Right cardiac atrium (tissue), 5 donors: ENCODE measurements at regions not wholly inside any gene's neighbourhood (a gene's known extent, or its start where the extent isn't known, plus 50 kb on each side); places are given as distances from the start of the nearest gene placed in this dataset.

Experiments
- ATAC-seq, 2 donors: fragments of 200-7000 bp; cut with Tn5 transposase; one replicate each; pipeline versions ENCODE4 v1.8.0 to v1.9.1; 2020; ENCODE audit warnings: moderate library complexity in 2 of 2, mild to moderate bottlenecking in 1 of 2
- DNase-seq, 3 donors: peaks; one replicate each; pipeline ENCODE4 v3.0.0-alpha.2; 2020
- H3K27ac ChIP-seq: one replicate; pipeline ENCODE4 v1.5.1; 2013; ENCODE audit warnings: mild to moderate bottlenecking, low read length, control low read depth, moderate library complexity
- H3K27me3 ChIP-seq: one replicate; pipeline ENCODE4 v1.6.1; 2013; ENCODE audit not compliant: control insufficient read depth, insufficient read depth
- H3K4me1 ChIP-seq: one replicate; pipeline ENCODE4 v1.6.1; 2013; ENCODE audit warnings: low read length; ENCODE audit not compliant: control insufficient read depth, insufficient read depth
- H3K4me3 ChIP-seq: one replicate; pipeline ENCODE4 v1.5.1; 2013; ENCODE audit warnings: low read length, control low read depth
- H3K9me3 ChIP-seq: one replicate; pipeline ENCODE4 v1.6.1; 2013; ENCODE audit warnings: low read length; ENCODE audit not compliant: control insufficient read depth
- WGBS: extraction: QIAGEN DNeasy Blood & Tissue Kit; methylation state at CpG from one replicate; pipeline ENCODE4 v1.1.7; 2013; 5-methylcytosine and 5-hydroxymethylcytosine counted together
- intact Hi-C, 4 donors: fragments of 100-400 bp; cut with DNase I; formaldehyde crosslinking; loops; one replicate each; pipeline versions ENCODE4 v1.11.0 to v1.14.0; 2022 to 2023
- donor health status: healthy with polysubstance abuse.
- donor health status: DM: no; HTN: yes; CAD: no.
- donor health status: DM: no; HTN: no; CAD: no.
- donor health status: DM: no; HTN: yes; CAD: no; lungs with severe emphysema.
- donor health status: DM: yes; HTN: yes; CAD: no.

DNA sequence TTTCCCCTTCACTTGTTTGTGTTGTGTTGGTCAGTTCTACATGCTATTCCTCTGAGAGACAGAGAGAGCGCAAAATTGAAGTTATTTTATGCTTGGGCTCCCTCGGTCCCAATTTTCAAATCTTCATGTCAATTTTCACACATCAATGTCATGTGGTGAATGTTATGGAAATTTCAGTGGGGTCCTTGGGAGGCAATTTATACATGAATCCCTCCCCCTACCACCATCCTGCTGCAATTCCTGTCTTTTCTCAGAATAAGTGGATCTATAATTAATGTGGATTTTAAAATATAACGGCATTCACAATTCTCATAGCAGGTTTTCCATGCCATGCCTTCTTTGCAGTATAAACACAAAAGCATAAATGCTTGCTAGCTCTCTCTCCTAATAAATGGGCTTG is 499.9 kb downstream of the MCTP2 start:
- Histone ChIP-seq H3K27me3 (no peaks in the 10 kb centered on the region), H3K9me3 (no peaks in the 10 kb centered on the region), H3K27ac (no peak overlapping the region), H3K4me1 (no peaks in the 10 kb centered on the region), H3K4me3 (no peak overlapping the region)
- intact Hi-C loops: no loop called here
- WGBS: 87% methylated on average over 3 of the region's 3 CpGs
- DNase-seq: no peak
- no peak for ATAC-seq

- Histone ChIP-seq H3K27ac (no peak overlapping the region), H3K4me3 (no peak overlapping the region), H3K27me3 (no peaks in the 10 kb centered on the region), H3K9me3 (no peaks in the 10 kb centered on the region), H3K4me1 (no peaks in the 10 kb centered on the region)
- intact Hi-C loops: no loop called here
- 99% methylated on average over 1 of the region's 1 CpG for WGBS
- DNase-seq (no peak), ATAC-seq (no peak)
Measured at GRCh38 chr15:94734460-94734859, 503.1 kb downstream of the MCTP2 start.

DNA sequence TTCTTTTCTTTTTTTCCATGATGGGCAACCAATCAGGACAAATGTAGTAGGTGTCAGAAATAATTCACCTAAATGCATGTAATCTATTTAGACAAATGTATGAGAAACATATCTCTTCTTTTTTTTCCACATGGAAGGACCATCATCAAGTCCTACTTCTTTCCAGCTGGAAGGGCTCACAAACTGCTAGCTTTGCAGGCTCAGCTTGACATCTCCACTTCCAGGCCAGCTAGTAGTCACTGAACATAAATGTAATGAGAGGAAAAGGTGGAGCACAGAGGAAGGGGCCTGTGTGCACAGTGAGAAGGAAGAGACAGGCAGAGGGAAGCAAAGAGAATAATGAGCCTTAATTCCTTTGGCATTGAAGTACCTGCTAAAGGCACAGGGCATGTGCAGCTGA is 504.9 kb downstream of the MCTP2 start:
- H3K27me3 ChIP-seq: no peaks in the 10 kb centered on the region
- H3K27ac ChIP-seq: no peak overlapping the region
- ATAC-seq (no peak), DNase-seq (no peak)
- H3K4me1 ChIP-seq: no peaks in the 10 kb centered on the region
- no peaks in the 10 kb centered on the region for H3K9me3 ChIP-seq
- H3K4me3 ChIP-seq: no peak overlapping the region
- intact Hi-C loops: no loop called here

DNA sequence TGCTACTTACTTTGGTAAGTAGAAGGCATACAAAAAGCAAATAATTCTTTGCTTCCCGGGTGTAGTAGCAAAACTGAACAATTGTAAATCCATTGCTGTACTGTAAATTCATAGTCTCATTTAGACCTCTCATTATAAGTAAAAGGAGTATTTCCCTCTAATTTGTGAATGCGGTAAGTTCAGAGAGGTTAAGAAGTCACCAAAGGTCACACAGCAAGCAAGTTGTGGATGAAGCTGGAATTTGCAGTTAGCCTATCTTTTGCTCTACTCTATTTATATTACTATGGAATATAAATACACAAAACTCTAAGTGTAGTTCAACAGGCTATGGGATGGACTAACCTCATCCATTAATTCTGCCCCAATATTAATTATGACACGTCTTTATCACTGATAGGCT is 508.3 kb downstream of the MCTP2 start:
- intact Hi-C loops: no loop called here
- H3K27ac ChIP-seq: no peak overlapping the region
- no peaks in the 10 kb centered on the region for H3K9me3 ChIP-seq
- no peak for ATAC-seq
- 93% methylated on average over 3 of the region's 3 CpGs for WGBS
- no peak overlapping the region for H3K4me3 ChIP-seq
- DNase-seq: no peak
- no peaks in the 10 kb centered on the region for H3K27me3 ChIP-seq
- no peaks in the 10 kb centered on the region for H3K4me1 ChIP-seq

- H3K4me3 ChIP-seq: no peak overlapping the region
- DNase-seq (no peak), ATAC-seq (no peak)
- intact Hi-C loops: no loop called here
- H3K9me3 ChIP-seq: no peaks in the 10 kb centered on the region
- H3K27ac ChIP-seq: no peak overlapping the region
- no peaks in the 10 kb centered on the region for H3K4me1 ChIP-seq
- 88% methylated on average over 2 of the region's 2 CpGs for WGBS
- no peaks in the 10 kb centered on the region for H3K27me3 ChIP-seq
Measured at GRCh38 chr15:94740469-94740868, 509.1 kb downstream of the MCTP2 start.

DNA sequence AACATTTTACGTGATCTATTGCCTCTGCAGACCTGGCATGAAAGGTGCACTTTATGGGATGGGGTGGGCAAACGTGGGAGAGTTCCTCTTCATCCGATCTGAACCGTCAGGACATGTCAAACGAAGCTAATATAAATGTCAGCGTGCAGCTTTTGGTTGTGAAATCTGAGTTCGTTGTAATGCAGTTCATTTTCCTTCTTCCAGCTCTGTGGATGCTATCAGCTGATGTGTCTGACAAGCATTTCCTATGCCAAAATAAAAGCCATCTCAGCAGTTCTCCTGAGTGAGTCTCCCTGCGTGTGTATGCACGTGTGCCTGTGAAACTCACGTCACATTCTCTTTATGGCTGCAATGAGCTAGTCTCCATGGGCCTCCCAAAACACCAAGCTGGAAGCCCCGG is 512.3 kb downstream of the MCTP2 start:
- no peak overlapping the region for H3K27ac ChIP-seq
- WGBS: 35% methylated on average over 11 of the region's 11 CpGs
- H3K9me3 ChIP-seq: no peaks in the 10 kb centered on the region
- no peaks in the 10 kb centered on the region for H3K27me3 ChIP-seq
- H3K4me3 ChIP-seq: no peak overlapping the region
- intact Hi-C loops: no loop called here
- no peaks in the 10 kb centered on the region for H3K4me1 ChIP-seq
- ATAC-seq (no peak), DNase-seq (no peak)

- 77% methylated on average over 5 of the region's 5 CpGs for whole genome bisulfite sequencing
- Histone ChIP-seq H3K27ac (no peak overlapping the region), H3K4me3 (no peak overlapping the region), H3K4me1 (no peaks in the 10 kb centered on the region), H3K27me3 (no peaks in the 10 kb centered on the region), H3K9me3 (no peaks in the 10 kb centered on the region)
- intact Hi-C loops: no loop called here
- DNase-seq: no peak
- ATAC-seq: no peak
Measured at GRCh38 chr15:94744080-94744793, 512.9 kb downstream of the MCTP2 start.

DNA sequence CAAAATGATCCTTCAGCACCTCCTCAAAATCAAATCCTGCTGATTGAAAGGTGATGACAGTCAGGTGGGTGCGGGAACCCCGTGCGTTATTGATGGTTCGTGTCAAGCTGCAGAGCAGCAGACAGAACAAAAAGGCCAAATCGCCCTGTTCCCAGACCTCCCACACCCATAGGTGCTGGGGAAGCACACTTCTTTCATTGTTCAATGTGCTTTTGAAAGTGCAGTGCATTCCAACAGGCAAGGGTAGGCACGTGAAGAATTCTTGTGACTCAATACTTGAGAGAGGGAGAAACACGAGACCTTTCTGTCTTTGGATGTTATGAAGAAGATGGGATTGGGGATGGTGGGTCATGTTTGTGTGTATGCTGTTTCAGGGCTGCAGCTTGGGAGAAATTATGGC is 514.0 kb downstream of the MCTP2 start:
- no peaks in the 10 kb centered on the region for H3K4me1 ChIP-seq
- no peak overlapping the region for H3K4me3 ChIP-seq
- DNase-seq (no peak), ATAC-seq (no peak)
- 58% methylated on average over 7 of the region's 7 CpGs for WGBS
- H3K27me3 ChIP-seq: no peaks in the 10 kb centered on the region
- intact Hi-C loops: no loop called here
- no peaks in the 10 kb centered on the region for H3K9me3 ChIP-seq
- H3K27ac ChIP-seq: no peak overlapping the region

DNA sequence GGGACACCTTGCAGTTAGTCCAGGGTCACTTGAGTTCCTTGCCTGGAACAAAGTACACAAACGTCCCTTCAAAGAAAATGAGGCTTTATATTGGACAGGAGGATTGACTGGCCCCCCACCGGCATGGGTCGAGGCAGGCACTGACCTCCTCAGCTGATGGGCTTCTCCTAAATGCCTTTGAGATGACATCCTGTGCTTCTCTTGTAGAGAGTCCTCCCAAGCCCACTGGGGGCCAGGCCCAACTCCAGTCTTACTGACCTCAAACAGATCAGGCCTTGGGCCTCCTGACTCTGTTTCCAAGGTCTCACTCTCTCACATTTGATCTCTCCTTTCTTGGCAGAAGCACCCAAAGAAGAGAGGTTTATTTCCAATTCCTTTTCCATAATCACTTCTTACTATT is 516.1 kb downstream of the MCTP2 start:
- Histone ChIP-seq H3K4me1 (no peaks in the 10 kb centered on the region), H3K4me3 (no peak overlapping the region), H3K27me3 (no peaks in the 10 kb centered on the region), H3K9me3 (no peaks in the 10 kb centered on the region), H3K27ac (no peak overlapping the region)
- ATAC-seq (no peak), DNase-seq (no peak)
- 87% methylated on average over 3 of the region's 3 CpGs for WGBS
- intact Hi-C loops: no loop called here

- intact Hi-C loops: no loop called here
- DNase-seq: no peak
- 69% methylated on average over 5 of the region's 5 CpGs for WGBS
- H3K27me3 ChIP-seq: no peaks in the 10 kb centered on the region
- H3K9me3 ChIP-seq: no peaks in the 10 kb centered on the region
- ATAC-seq: peak in 1 of 2 donors; percentile 41
- H3K4me3 ChIP-seq: no peak overlapping the region
- no peak overlapping the region for H3K27ac ChIP-seq
- H3K4me1 ChIP-seq: no peaks in the 10 kb centered on the region
Measured at GRCh38 chr15:94749811-94750617, 518.7 kb downstream of the MCTP2 start.

DNA sequence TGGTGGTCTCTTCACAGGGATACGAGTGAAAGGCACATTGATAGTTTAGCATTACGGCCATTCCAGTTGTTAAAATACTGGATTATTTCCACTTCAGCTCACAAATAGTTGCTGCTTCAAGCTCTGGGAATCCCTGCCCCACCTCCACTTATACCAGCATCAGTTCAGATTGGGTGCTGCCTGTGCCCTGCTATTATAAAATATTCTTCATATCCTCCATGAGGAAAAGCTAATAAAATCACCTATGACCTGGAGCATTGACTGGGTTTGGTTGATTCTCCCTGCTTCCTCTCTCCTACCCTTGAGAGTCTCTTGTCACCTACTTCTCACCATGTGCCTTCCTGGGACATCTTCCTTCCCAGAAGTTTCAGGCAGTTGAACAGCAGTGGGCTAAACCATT is 529.0 kb downstream of the MCTP2 start:
- DNase-seq (no peak), ATAC-seq (no peak)
- Histone ChIP-seq H3K9me3 (no peaks in the 10 kb centered on the region), H3K27ac (no peak overlapping the region), H3K4me1 (no peaks in the 10 kb centered on the region), H3K27me3 (no peaks in the 10 kb centered on the region), H3K4me3 (no peak overlapping the region)
- intact Hi-C loops: no loop called here
- WGBS: 93% methylated on average over 2 of the region's 2 CpGs
